WERI-Rb-1 (cell line): ENCODE measurements at regions not wholly inside any gene's neighbourhood (a gene's known extent, or its start where the extent isn't known, plus 50 kb on each side); places are given as distances from the start of the nearest gene placed in this dataset.
"Not testable (repeated sequence)": the region's sequence is repeated elsewhere in the genome, so short reads cannot be mapped to it uniquely, and the experiment has no call there.

Source experiments
- DNase-seq: peaks from one replicate; pipeline ENCODE4 v3.0.0-alpha.2; 2020
- H3K27ac ChIP-seq: fragments of 250-450 bp; sonication (Bioruptor Pico); 2 replicates; pipeline ENCODE4 v1.5.1; 2020; ENCODE audit warnings: mild to moderate bottlenecking, moderate library complexity
- H3K27me3 ChIP-seq: fragments of 250-450 bp; sonication (Bioruptor Pico); 2 replicates; pipeline ENCODE4 v1.5.1; 2021; ENCODE audit warnings: mild to moderate bottlenecking, low read depth, moderate library complexity; ENCODE audit not compliant: insufficient read depth, severe bottlenecking
- H3K36me3 ChIP-seq: fragments of 250-450 bp; sonication (Bioruptor Pico); 2 replicates; pipeline ENCODE4 v1.5.1; 2020; ENCODE audit warnings: mild to moderate bottlenecking, moderate library complexity
- H3K4me3 ChIP-seq: 2 replicates; pipeline ENCODE4 v1.5.1; 2011; ENCODE audit warnings: low read depth, mild to moderate bottlenecking, control low read depth, low read length
- H3K9me3 ChIP-seq: fragments of 250-450 bp; sonication (Bioruptor Pico); 2 replicates; pipeline ENCODE4 v1.5.1; 2021; ENCODE audit warnings: mild to moderate bottlenecking, moderate library complexity; ENCODE audit not compliant: severe bottlenecking
- CTCF ChIP-seq: IDR thresholded peaks from 2 replicates; pipeline ENCODE4 v1.5.1; 2011; ENCODE audit warnings: low read depth, mild to moderate bottlenecking, control low read depth, inconsistent platforms, low read length

GRCh38 chr4:27412613-27413012, 552.0 kb downstream of the STIM2 start:
- Histone ChIP-seq H3K27me3 (no peaks in the 10 kb centered on the region), H3K9me3 (no peaks in the 10 kb centered on the region), H3K36me3 (no peaks in the 10 kb centered on the region), H3K27ac (no peak overlapping the region), H3K4me3 (no peak overlapping the region)
- DNase-seq: peak; percentile 7
- TF ChIP-seq CTCF: no peak

- no peak for TF ChIP-seq CTCF
- H3K27me3 ChIP-seq: no peaks in the 10 kb centered on the region
- no peak for DNase-seq
- no peak overlapping the region for H3K27ac ChIP-seq
- H3K9me3 ChIP-seq: no peaks in the 10 kb centered on the region
- no peaks in the 10 kb centered on the region for H3K36me3 ChIP-seq
- H3K4me3 ChIP-seq: no peak overlapping the region
Measured at GRCh38 chr4:27414887-27415731, 554.5 kb downstream of the STIM2 start.

- Histone ChIP-seq H3K36me3 (no peaks in the 10 kb centered on the region), H3K27ac (no peak overlapping the region), H3K4me3 (no peak overlapping the region), H3K27me3 (no peaks in the 10 kb centered on the region), H3K9me3 (no peaks in the 10 kb centered on the region)
- no peak for DNase-seq
- no peak for TF ChIP-seq CTCF
Measured at GRCh38 chr4:27428661-27429060, 568.0 kb downstream of the STIM2 start.

- no peak for DNase-seq
- H3K9me3 ChIP-seq: no peaks in the 10 kb centered on the region
- no peaks in the 10 kb centered on the region for H3K36me3 ChIP-seq
Measured at GRCh38 chr4:27429364-27429871, 568.8 kb downstream of the STIM2 start.

GRCh38 chr4:27442146-27442545, 581.5 kb downstream of the STIM2 start:
- H3K4me3 ChIP-seq: no peak overlapping the region
- no peak overlapping the region for H3K27ac ChIP-seq
- no peaks in the 10 kb centered on the region for H3K27me3 ChIP-seq
- H3K36me3 ChIP-seq: no peaks in the 10 kb centered on the region
- no peak for TF ChIP-seq CTCF
- DNase-seq: no peak
- H3K9me3 ChIP-seq: no peaks in the 10 kb centered on the region

More at GRCh38 chr4:27429364-27429871, 568.8 kb downstream of the STIM2 start:
- no peak for TF ChIP-seq CTCF
- Histone ChIP-seq H3K27me3 (no peaks in the 10 kb centered on the region), H3K27ac (no peak overlapping the region), H3K4me3 (no peak overlapping the region)

GRCh38 chr4:27442661-27443060, 582.0 kb downstream of the STIM2 start:
- not testable (repeated sequence) for H3K27ac ChIP-seq, H3K27me3 ChIP-seq, H3K36me3 ChIP-seq, H3K9me3 ChIP-seq, DNase-seq, H3K4me3 ChIP-seq
